ENCODE measurements at regions not wholly inside any gene's neighbourhood (a gene's known extent, or its start where the extent isn't known, plus 50 kb on each side); places are given as distances from the start of the nearest gene placed in this dataset.

- intact Hi-C loops (cut with DNase I; ENCODE audit: low total_unique reads), result loop anchor here (1.0 to 10.0 kb wide), 3 partner anchors 64 to 249 kb away; partner anchors contain the start of gene AMMECR1
- Histone ChIP-seq H3K27ac (no peak overlapping the region), H3K9me3 (no peaks in the 10 kb centered on the region), H3K4me3 (no peak overlapping the region), H3K4me1 (no peaks in the 10 kb centered on the region), H3K27me3 (no peaks in the 10 kb centered on the region), H3K36me3 (no peaks in the 10 kb centered on the region)
- DNase-seq (no peak), ATAC-seq (no peak)
- in situ Hi-C loops (cut with MboI; ENCODE audit: low sequenced_read_pairs in 4 of 4), result loop anchor here (5.0 to 25.0 kb wide), 4 partner anchors 247 to 497 kb away; no protein-coding TSS in a partner anchor
- no peak for TF ChIP-seq POLR2A (IDR thresholded peaks at IDR 0.05)
Observed at GRCh38 chrX:110408949-110409588, 50.4 kb downstream of the RTL9 start.

GRCh38 chrX:110409925-110410324 lies 51.3 kb downstream of the RTL9 start:
- H3K9me3 ChIP-seq, result no peaks in the 10 kb centered on the region

GRCh38 chrX:110410603-110411002 lies 52.0 kb downstream of the RTL9 start:
- no peaks in the 10 kb centered on the region for H3K9me3 ChIP-seq
- TF ChIP-seq, protein P1, sequence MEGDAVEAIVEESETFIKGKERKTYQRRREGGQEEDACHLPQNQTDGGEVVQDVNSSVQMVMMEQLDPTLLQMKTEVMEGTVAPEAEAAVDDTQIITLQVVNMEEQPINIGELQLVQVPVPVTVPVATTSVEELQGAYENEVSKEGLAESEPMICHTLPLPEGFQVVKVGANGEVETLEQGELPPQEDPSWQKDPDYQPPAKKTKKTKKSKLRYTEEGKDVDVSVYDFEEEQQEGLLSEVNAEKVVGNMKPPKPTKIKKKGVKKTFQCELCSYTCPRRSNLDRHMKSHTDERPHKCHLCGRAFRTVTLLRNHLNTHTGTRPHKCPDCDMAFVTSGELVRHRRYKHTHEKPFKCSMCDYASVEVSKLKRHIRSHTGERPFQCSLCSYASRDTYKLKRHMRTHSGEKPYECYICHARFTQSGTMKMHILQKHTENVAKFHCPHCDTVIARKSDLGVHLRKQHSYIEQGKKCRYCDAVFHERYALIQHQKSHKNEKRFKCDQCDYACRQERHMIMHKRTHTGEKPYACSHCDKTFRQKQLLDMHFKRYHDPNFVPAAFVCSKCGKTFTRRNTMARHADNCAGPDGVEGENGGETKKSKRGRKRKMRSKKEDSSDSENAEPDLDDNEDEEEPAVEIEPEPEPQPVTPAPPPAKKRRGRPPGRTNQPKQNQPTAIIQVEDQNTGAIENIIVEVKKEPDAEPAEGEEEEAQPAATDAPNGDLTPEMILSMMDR (IDR thresholded peaks at IDR 0.05 in 4 of 5, conservative IDR thresholded peaks at IDR 0.05 in 1 of 5), result no peak
- no peak for TF ChIP-seq POLR2A (IDR thresholded peaks at IDR 0.05)

More at GRCh38 chrX:110409925-110410324, 51.3 kb downstream of the RTL9 start:
- Histone ChIP-seq H3K36me3 (no peaks in the 10 kb centered on the region), H3K27ac (no peak overlapping the region), H3K27me3 (no peaks in the 10 kb centered on the region), H3K4me3 (no peak overlapping the region), H3K4me1 (no peaks in the 10 kb centered on the region)
- ATAC-seq (no peak), DNase-seq (no peak)
- TF ChIP-seq, protein P1 (IDR thresholded peaks at IDR 0.05 in 4 of 5, conservative IDR thresholded peaks at IDR 0.05 in 1 of 5), result no peak
- no peak for TF ChIP-seq POLR2A (IDR thresholded peaks at IDR 0.05)
- intact Hi-C loops (cut with DNase I; ENCODE audit: low total_unique reads), result loop anchor here (5.0 to 10.0 kb wide), 2 partner anchors 65 to 93 kb away; partner anchors contain the start of gene AMMECR1
- in situ Hi-C loops (cut with MboI; ENCODE audit: low sequenced_read_pairs in 4 of 4), result loop anchor here (5.0 to 25.0 kb wide), 4 partner anchors 248 to 498 kb away; no protein-coding TSS in a partner anchor

GRCh38 chrX:110412971-110413726 lies 54.5 kb downstream of the RTL9 start:
- TF ChIP-seq, protein P1 (IDR thresholded peaks at IDR 0.05 in 4 of 5, conservative IDR thresholded peaks at IDR 0.05 in 1 of 5), result peak; percentile 46 to 86 (median 80)
- TF ChIP-seq POLR2A (IDR thresholded peaks at IDR 0.05), result no peak
- Histone ChIP-seq H3K36me3 (no peaks in the 10 kb centered on the region), H3K4me1 (no peaks in the 10 kb centered on the region), H3K27me3 (no peaks in the 10 kb centered on the region), H3K27ac (no peak overlapping the region), H3K4me3 (peak overlapping the region in 1 of 4 donors; percentile 4), H3K9me3 (no peaks in the 10 kb centered on the region)
- DNase-seq, result peak; percentile 7 to 45
- intact Hi-C loops (cut with DNase I; ENCODE audit: low total_unique reads), result no loop called here
- in situ Hi-C loops (cut with MboI; ENCODE audit: low sequenced_read_pairs in 4 of 4), result loop anchor here (5.0 to 25.0 kb wide), 2 partner anchors 256 to 501 kb away; no protein-coding TSS in a partner anchor
- ATAC-seq, result peak; percentile 90 to 92

More at GRCh38 chrX:110410603-110411002, 52.0 kb downstream of the RTL9 start:
- in situ Hi-C loops (cut with MboI; ENCODE audit: low sequenced_read_pairs in 4 of 4) (loop anchor here (5.0 to 25.0 kb wide), 2 partner anchors 253 to 498 kb away; no protein-coding TSS in a partner anchor), intact Hi-C loops (cut with DNase I; ENCODE audit: low total_unique reads) (no loop called here)
- DNase-seq (no peak), ATAC-seq (no peak)
- Histone ChIP-seq H3K4me3 (no peak overlapping the region), H3K27me3 (no peaks in the 10 kb centered on the region), H3K27ac (no peak overlapping the region), H3K36me3 (no peaks in the 10 kb centered on the region), H3K4me1 (no peaks in the 10 kb centered on the region)

- intact Hi-C loops (cut with DNase I; ENCODE audit: low total_unique reads) (no loop called here), in situ Hi-C loops (cut with MboI; ENCODE audit: low sequenced_read_pairs in 4 of 4) (loop anchor here (5.0 to 25.0 kb wide), 2 partner anchors 256 to 501 kb away; no protein-coding TSS in a partner anchor)
- DNase-seq (no peak), ATAC-seq (no peak)
- TF ChIP-seq, protein P1 (IDR thresholded peaks at IDR 0.05 in 4 of 5, conservative IDR thresholded peaks at IDR 0.05 in 1 of 5), result no peak
- TF ChIP-seq POLR2A (IDR thresholded peaks at IDR 0.05), result no peak
- H3K9me3 ChIP-seq, result no peaks in the 10 kb centered on the region
- H3K27ac ChIP-seq, result no peak overlapping the region
- no peaks in the 10 kb centered on the region for H3K27me3 ChIP-seq
- no peak overlapping the region for H3K4me3 ChIP-seq
- H3K36me3 ChIP-seq, result no peaks in the 10 kb centered on the region
- H3K4me1 ChIP-seq, result no peaks in the 10 kb centered on the region
Observed at GRCh38 chrX:110413727-110414124, 55.1 kb downstream of the RTL9 start.
